Pons (tissue), 1 donor: ENCODE measurements at regions not wholly inside any gene's neighbourhood (a gene's known extent, or its start where the extent isn't known, plus 50 kb on each side); places are given as distances from the start of the nearest gene placed in this dataset.

Experiments
- DNase-seq: peaks from one replicate; pipeline ENCODE4 v3.0.0-alpha.2; 2016; ENCODE audit warnings: low spot score

GRCh38 chr7:50962962-50963374, 180.3 kb upstream of the GRB10 start:
- no peak for DNase-seq

GRCh38 chr7:50962281-50962883, 179.7 kb upstream of the GRB10 start:
- DNase-seq = no peak

DNA sequence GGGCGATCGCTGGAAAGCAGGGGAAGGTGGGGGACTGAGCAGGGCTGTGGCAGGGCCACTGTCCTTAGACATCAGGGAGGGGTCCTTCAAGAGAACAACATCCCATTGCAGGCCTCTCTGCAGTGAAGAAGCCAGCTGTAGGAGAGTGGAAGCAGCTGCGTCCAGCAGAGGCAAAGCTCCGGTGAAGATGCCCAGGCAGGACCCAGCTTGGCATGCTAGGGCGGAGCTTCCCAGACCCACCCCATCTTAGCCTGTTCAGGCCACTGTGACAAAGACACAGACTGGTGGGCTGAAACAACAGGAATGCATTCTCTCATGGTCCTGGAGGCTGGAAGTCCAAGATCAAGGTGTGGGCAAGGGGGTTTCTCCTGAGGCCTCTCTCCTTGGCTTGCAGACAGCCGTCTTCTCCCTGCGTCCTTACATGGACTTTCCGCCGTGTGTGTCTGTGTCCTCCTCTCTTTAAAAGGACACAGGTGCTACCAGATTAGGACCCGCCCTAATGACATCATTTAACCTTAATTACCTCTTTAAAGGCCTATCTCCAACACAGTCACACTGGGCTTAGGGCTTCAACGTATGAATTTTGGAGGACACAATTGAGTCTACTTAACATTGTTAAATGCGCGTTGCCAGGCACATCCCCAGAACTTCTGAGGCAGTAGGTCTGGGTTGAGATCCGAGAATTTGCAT, 178.1 kb upstream of the GRB10 start:
- DNase-seq = no peak

- DNase-seq = no peak
These were observed 177.3 kb upstream of the GRB10 start for GRCh38 chr7:50959991-50960390.

- no peak for DNase-seq
These were observed 176.9 kb upstream of the GRB10 start for GRCh38 chr7:50959560-50959959.

- no peak for DNase-seq
These were observed 175.2 kb upstream of the GRB10 start for GRCh38 chr7:50957855-50958254.

- no peak for DNase-seq
These were observed 174.7 kb upstream of the GRB10 start for GRCh38 chr7:50957431-50957830.

DNA sequence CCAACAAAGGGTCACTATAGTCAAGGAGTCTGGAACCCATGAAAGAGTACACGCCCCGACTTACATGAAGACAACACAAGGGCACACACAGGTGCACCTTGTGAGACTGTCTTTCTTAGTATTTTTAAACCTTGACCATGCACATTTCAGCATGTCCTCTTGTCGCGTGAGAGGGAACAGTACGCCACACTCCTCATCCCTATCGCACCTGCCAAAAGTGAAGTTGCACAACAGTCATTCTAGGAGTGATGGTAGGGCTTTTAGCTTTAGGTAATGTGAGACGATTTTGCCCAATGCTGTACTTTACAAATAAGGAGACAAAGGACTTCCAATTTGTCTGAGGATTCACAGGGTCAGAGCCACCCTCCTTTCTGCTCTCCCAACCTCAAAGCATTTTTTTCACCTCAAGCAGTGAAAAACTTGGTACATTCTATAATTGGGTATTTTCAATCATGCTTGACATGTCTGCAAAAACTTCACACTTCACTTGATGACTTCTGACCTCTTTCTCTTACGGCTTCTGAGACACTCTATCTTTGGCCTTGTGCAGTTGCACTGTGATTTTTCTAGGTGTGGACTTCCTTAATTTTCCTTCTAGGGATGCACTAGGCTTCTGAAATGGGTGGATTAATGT, 173.9 kb upstream of the GRB10 start:
- no peak for DNase-seq

GRCh38 chr7:50954716-50955115, 172.0 kb upstream of the GRB10 start:
- no peak for DNase-seq

- DNase-seq = no peak
These were observed 171.5 kb upstream of the GRB10 start for GRCh38 chr7:50954245-50954644.

DNA sequence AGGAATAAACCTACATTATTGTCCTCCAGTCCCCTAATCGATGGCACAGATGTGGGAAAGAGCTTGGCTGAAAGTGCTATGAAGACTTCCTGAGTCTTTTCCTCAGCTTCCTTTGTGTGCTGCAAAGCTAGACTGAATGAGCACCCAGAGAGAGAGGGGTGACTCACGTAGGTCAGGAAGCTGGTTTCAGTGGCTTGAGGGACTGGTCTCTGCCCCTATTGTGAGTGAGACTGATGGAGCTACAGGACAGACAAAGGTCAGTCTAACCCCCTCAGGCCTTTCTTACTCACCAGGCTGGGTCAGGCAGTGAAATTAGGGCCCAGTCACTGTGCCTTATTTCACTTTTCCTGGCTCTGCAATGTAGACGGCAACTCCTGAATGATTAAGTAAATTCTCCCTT, 171.1 kb upstream of the GRB10 start:
- no peak for DNase-seq

DNA sequence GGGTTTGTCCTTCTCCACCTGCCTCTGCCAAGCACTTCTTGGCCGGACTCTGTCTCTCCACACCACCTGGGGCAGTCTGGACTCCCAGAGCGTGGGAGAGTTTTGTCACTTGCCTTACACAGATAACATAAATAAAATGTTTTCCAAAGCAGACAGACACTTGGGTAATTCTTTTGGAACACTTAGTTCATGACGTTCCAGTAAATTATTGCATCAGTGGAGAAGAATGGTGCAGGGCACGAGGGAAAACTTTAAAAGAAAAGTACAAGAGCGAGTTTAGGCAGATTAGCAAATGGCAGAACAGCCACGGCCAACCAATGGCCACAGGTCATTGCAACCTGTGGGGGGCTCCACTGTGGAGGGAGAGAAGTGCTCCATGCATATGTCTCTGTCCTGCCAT, 170.6 kb upstream of the GRB10 start:
- no peak for DNase-seq

GRCh38 chr7:50952544-50952943, 169.8 kb upstream of the GRB10 start:
- DNase-seq = no peak

GRCh38 chr7:50952120-50952519, 169.4 kb upstream of the GRB10 start:
- no peak for DNase-seq

GRCh38 chr7:50943482-50943881, 160.8 kb upstream of the GRB10 start:
- no peak for DNase-seq

- no peak for DNase-seq
These were observed 158.8 kb upstream of the GRB10 start for GRCh38 chr7:50941525-50941924.

DNA sequence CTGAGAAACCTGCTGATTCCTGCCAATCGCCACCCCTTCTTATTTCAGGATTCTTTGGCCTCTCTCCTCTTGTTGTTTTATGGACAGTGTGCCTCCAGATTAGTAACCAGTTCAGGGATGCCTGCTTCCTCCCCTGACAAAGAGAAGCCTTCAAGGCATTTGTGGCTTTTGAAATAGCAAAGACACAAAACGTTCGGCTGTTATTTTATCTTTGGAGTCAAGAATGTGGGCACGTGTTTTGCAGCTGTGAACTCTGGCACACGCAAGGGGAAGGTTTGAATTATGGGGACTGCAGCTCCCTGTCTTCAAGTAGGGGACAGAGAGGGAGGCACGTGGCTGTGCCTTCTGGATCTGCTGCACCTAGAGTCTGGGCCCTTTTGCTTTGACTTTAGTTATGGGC, 157.9 kb upstream of the GRB10 start:
- no peak for DNase-seq

DNA sequence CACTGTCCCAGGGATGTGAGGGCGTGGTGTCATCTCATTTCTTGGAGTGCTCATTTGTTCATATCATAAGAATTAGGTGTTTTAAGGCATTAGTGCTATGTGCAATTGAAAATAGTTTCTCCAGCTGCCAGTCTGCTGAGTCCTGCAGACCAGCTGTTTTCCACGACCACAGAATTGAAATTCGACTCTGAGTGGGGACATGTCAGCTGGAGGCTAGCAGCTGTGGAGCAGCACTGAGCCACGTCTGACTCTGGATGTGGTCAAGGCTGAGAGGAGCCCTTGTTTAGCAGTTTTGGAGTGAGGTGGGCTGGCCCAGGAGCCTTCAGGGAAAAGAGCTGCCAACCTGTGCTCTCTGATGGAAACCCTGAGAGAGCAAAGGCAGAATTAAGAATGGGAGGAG, 156.3 kb upstream of the GRB10 start:
- no peak for DNase-seq

GRCh38 chr7:50937727-50938126, 155.0 kb upstream of the GRB10 start:
- DNase-seq = no peak

DNA sequence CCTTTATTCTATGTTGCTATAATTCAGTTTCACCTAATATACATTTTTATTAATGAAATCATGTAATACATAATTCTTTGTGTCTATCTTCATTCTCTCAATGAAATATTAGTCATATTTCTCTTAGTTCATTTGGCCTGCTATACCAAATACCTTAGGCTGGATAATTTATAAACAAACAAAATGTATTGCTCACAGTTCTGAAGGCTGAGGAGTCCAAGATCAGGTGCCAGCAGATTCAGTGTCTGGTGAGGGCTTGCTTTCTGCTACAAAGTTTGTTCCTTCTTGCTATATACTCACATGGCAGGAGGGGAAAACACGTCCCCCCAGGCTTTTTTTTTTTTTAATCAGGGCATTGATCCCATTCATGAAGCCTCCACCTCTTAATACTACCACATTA, 143.4 kb upstream of the GRB10 start:
- no peak for DNase-seq

DNA sequence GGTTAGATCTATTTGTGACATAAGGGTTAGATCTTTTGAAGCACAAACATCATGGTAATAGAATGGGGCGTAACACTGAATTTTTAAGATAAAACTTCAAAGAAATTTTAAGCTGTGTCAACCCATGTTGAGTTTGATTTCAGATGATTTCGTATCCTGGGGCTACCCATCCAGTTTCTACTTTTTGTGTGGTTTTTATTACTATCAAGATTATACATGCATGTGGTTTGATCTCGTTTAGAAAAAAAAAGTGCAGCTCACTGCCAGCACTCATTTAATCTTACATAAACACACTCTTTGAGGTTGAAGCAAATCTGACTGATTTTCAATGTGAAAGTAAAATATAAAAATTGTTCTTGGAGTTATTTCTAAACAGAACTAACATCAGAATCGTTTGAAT, 140.8 kb upstream of the GRB10 start:
- DNase-seq = no peak

DNA sequence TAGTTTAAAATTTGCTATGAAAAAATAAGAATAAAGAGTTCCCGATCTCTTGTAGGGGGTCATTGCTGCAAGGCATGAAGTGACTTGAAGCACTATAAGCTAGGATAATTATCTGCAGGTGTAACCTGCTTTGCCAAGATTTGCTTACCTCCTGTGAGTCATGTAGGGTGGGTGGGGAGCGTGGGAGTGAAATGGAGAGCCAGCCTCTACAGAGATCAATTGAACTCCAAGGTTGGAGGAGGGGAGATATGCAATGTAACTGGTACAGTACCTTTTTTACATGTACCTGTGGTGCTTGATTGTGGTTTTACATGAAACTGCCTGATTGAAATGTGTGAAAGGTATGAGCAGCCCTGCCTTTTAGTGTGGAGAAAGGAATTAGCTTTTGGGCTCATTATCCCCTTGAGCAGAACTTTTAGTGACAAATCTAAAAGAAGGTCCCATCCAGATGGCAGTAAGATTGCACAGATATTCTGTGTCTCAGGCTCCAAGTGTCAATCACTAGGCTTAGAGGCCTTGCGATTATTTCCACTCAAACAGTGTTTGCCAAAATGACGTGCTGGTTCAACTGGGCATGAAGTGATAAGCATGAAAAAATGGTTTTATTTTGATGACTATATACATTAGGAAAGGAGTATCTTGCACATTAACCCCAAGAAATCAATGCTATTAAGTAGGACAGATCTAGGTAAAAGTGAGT, 138.6 kb upstream of the GRB10 start:
- no peak for DNase-seq

DNA sequence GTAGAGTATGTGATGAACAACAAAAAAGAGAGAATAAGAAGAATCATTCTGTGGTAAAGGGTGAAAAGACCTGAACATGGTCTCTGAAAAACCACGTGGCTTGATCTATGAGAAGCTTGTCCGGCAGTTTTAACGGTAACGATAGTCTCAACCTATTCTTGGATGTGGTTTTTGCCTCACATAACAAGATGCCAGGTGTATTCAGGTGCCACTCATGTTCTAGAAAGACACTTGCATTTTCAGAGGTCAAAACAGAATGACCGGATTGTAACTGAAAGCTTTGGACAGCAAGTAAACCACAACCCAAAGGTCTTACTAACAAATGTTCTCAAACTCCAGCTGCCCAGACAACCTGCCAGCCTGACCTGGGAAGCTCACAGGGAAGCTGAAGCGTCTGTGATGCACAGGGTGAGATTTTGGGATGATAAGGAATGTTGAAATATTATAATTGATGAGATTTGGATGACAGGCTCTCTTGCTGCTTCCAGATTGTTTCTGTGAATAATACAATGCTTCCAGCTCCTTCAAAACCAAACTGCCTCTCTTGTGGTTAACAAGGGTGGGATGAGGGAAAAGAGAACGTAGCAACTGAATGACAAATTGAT, 137.4 kb upstream of the GRB10 start:
- DNase-seq = no peak
